HG02938 (cell line): ENCODE measurements at regions not wholly inside any gene's neighbourhood (a gene's known extent, or its start where the extent isn't known, plus 50 kb on each side); places are given as distances from the start of the nearest gene placed in this dataset.

ENCODE experiments used
- ATAC-seq: cut with Tn5 transposase; IDR thresholded peaks from one replicate; pipeline ENCODE4 v1.9.1; 2021; ENCODE audit warnings: mild to moderate bottlenecking, moderate library complexity; ENCODE audit not compliant: unreplicated experiment

GRCh38 chr10:111784946-111785465, 398.6 kb downstream of the GPAM start:
- no peak for ATAC-seq

GRCh38 chr10:111785921-111786320, 397.6 kb downstream of the GPAM start:
- no peak for ATAC-seq

GRCh38 chr10:111789821-111790220, 393.7 kb downstream of the GPAM start:
- ATAC-seq, result no peak

- ATAC-seq, result no peak
Measured at GRCh38 chr10:111801841-111802240, 381.7 kb downstream of the GPAM start.

GRCh38 chr10:111804781-111805180, 378.8 kb downstream of the GPAM start:
- ATAC-seq, result no peak

- ATAC-seq, result no peak
Measured at GRCh38 chr10:111811517-111811916, 372.0 kb downstream of the GPAM start.

- no peak for ATAC-seq
Measured at GRCh38 chr10:111820471-111820870, 363.1 kb downstream of the GPAM start.

GRCh38 chr10:111821871-111822270, 361.7 kb downstream of the GPAM start:
- no peak for ATAC-seq

- no peak for ATAC-seq
Measured at GRCh38 chr10:111822661-111823060, 360.9 kb downstream of the GPAM start.

GRCh38 chr10:111824128-111824527, 359.4 kb downstream of the GPAM start:
- no peak for ATAC-seq

- no peak for ATAC-seq
Measured at GRCh38 chr10:111830359-111830758, 353.2 kb downstream of the GPAM start.

- no peak for ATAC-seq
Measured at GRCh38 chr10:111831058-111831457, 352.5 kb downstream of the GPAM start.

GRCh38 chr10:111833251-111833650, 350.3 kb downstream of the GPAM start:
- ATAC-seq, result no peak

GRCh38 chr10:111835574-111835973, 348.0 kb downstream of the GPAM start:
- ATAC-seq, result no peak

- no peak for ATAC-seq
Measured at GRCh38 chr10:111836064-111836463, 347.5 kb downstream of the GPAM start.

GRCh38 chr10:111836571-111836970, 347.0 kb downstream of the GPAM start:
- ATAC-seq, result no peak

- ATAC-seq, result no peak
Measured at GRCh38 chr10:111837086-111837485, 346.5 kb downstream of the GPAM start.

- ATAC-seq, result no peak
Measured at GRCh38 chr10:111837985-111838384, 345.6 kb downstream of the GPAM start.

- ATAC-seq, result no peak
Measured at GRCh38 chr10:111840546-111840945, 343.0 kb downstream of the GPAM start.

GRCh38 chr10:111852801-111853200, 330.8 kb downstream of the GPAM start:
- ATAC-seq, result no peak

- no peak for ATAC-seq
Measured at GRCh38 chr10:111856631-111857030, 326.9 kb downstream of the GPAM start.

GRCh38 chr10:111865550-111865949, 318.0 kb downstream of the GPAM start:
- ATAC-seq, result no peak

GRCh38 chr10:111871458-111871857, 312.1 kb downstream of the GPAM start:
- ATAC-seq, result no peak

- no peak for ATAC-seq
Measured at GRCh38 chr10:111872591-111872990, 311.0 kb downstream of the GPAM start.
